ENCODE measurements at regions not wholly inside any gene's neighbourhood (a gene's known extent, or its start where the extent isn't known, plus 50 kb on each side); places are given as distances from the start of the nearest gene placed in this dataset.

DNA sequence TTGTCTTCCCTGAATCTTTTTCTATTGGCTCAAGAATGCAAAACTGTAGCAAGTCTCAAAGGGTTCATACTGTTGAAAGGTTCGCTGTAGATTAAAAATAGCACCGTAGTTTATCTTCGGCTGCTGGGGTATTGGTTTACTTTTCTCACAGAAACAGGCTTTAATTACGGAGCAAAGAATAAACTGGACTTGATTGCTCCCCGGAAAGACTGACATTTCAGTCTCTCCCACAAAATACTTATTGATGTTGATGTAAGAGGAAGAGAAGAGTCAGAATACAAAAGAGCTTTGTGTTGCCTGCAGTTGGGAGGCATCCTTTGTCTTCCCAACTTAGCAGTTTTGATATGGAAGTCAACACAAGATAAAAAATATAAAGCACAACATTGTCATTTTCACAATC lies 183.9 kb upstream of the DMAC1 start:
- H3K4me3 ChIP-seq = no peak overlapping the region
- no peak overlapping the region for H3K27ac ChIP-seq
- no peak for DNase-seq (ENCODE audit: low spot score)
- TF ChIP-seq, protein P1, sequence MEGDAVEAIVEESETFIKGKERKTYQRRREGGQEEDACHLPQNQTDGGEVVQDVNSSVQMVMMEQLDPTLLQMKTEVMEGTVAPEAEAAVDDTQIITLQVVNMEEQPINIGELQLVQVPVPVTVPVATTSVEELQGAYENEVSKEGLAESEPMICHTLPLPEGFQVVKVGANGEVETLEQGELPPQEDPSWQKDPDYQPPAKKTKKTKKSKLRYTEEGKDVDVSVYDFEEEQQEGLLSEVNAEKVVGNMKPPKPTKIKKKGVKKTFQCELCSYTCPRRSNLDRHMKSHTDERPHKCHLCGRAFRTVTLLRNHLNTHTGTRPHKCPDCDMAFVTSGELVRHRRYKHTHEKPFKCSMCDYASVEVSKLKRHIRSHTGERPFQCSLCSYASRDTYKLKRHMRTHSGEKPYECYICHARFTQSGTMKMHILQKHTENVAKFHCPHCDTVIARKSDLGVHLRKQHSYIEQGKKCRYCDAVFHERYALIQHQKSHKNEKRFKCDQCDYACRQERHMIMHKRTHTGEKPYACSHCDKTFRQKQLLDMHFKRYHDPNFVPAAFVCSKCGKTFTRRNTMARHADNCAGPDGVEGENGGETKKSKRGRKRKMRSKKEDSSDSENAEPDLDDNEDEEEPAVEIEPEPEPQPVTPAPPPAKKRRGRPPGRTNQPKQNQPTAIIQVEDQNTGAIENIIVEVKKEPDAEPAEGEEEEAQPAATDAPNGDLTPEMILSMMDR (IDR thresholded peaks at IDR 0.05) = no peak

- no peak for DNase-seq (ENCODE audit: low spot score)
- Histone ChIP-seq H3K27ac (no peak overlapping the region), H3K4me3 (no peak overlapping the region)
- TF ChIP-seq, protein P1 (IDR thresholded peaks at IDR 0.05) = no peak
Measured at GRCh38 chr9:7982907-7983306, 183.3 kb upstream of the DMAC1 start.

GRCh38 chr9:7980691-7981289 lies 181.2 kb upstream of the DMAC1 start:
- Histone ChIP-seq H3K4me3 (no peak overlapping the region), H3K27ac (no peak overlapping the region)
- no peak for DNase-seq (ENCODE audit: low spot score)
- TF ChIP-seq, protein P1 (IDR thresholded peaks at IDR 0.05) = no peak

GRCh38 chr9:7980041-7980440 lies 180.5 kb upstream of the DMAC1 start:
- TF ChIP-seq, protein P1 (IDR thresholded peaks at IDR 0.05) = no peak
- Histone ChIP-seq H3K27ac (no peak overlapping the region), H3K4me3 (no peak overlapping the region)
- DNase-seq (ENCODE audit: low spot score) = no peak

DNA sequence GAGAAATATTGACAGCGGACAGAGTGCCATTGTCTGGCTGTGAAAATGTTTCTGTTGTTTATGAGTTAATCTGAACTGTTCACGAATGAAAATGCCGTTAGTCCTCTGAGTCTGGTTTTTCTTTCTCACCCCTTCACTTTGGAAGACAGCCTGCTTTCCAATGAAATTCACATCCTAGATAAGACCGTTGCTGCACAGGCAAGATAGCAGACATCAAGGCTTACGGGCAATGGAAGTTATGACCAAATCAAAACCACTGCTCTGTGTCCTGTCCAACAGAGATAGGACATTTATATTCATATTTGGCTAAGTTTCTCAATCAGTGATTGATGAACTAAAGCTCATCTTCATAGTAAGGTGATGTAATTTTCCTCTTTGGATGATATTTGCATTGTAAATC lies 180.0 kb upstream of the DMAC1 start:
- Histone ChIP-seq H3K4me3 (no peak overlapping the region), H3K27ac (no peak overlapping the region)
- DNase-seq (ENCODE audit: low spot score) = no peak
- TF ChIP-seq, protein P1 (IDR thresholded peaks at IDR 0.05) = no peak

DNA sequence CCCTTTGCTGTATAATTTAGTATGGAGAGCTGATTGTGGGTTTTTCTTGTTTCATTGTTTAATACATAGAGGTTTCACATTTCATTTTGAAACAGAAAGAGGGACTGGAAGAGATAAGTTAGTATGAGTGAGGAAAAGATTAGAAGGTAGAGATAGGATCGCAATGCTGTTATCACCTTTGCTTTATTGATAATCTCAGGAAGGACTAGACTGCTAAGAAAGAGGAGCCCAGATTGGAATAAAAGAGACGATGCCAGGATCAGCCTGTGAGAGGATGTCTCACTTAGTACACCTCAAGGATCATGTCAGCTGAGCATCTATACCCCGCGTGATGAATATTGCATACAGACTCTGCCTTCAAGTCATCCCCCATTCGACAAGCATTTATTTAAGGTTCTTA lies 178.0 kb upstream of the DMAC1 start:
- DNase-seq (ENCODE audit: low spot score) = no peak
- TF ChIP-seq, protein P1 (IDR thresholded peaks at IDR 0.05) = no peak
- Histone ChIP-seq H3K27ac (no peak overlapping the region), H3K4me3 (no peak overlapping the region)

GRCh38 chr9:7976856-7977255 lies 177.3 kb upstream of the DMAC1 start:
- TF ChIP-seq, protein P1 (IDR thresholded peaks at IDR 0.05) = no peak
- no peak overlapping the region for H3K4me3 ChIP-seq
- no peak overlapping the region for H3K27ac ChIP-seq
- no peak for DNase-seq (ENCODE audit: low spot score)

Measured in coronary artery (tissue), 2 donors.